NCI-H524 (cell line): ENCODE measurements at regions not wholly inside any gene's neighbourhood (a gene's known extent, or its start where the extent isn't known, plus 50 kb on each side); places are given as distances from the start of the nearest gene placed in this dataset.
A peak's percentile ranks its signal among the peaks of the same experiment; 100 is the strongest.
"Not testable (repeated sequence)": the region's sequence is repeated elsewhere in the genome, so short reads cannot be mapped to it uniquely, and the experiment has no call there.

ENCODE experiments used
- DNase-seq, 2 experiments: peaks; one replicate each; lab custom pipeline; 2025; lab: John Stamatoyannopoulos, UW

- DNase-seq: no peak
Observed at GRCh38 chr16:85514598-85515318, 98.4 kb upstream of the GSE1 start.

- no peak for DNase-seq
Observed at GRCh38 chr16:85515319-85515745, 97.8 kb upstream of the GSE1 start.

- peak in 1 of 2 experiments; percentile 67 for DNase-seq
Observed at GRCh38 chr16:85515830-85516397, 97.2 kb upstream of the GSE1 start.

- no peak for DNase-seq
Observed at GRCh38 chr16:85517154-85517553, 96.0 kb upstream of the GSE1 start.

- DNase-seq: no peak
Observed at GRCh38 chr16:85517563-85518179, 95.5 kb upstream of the GSE1 start.

- no peak for DNase-seq
Observed at GRCh38 chr16:85518398-85519049, 94.6 kb upstream of the GSE1 start.

GRCh38 chr16:85519050-85519440, 94.1 kb upstream of the GSE1 start:
- DNase-seq: not testable (repeated sequence)

- DNase-seq: no peak
Observed at GRCh38 chr16:85519540-85520231, 93.4 kb upstream of the GSE1 start.

GRCh38 chr16:85520853-85521521, 92.1 kb upstream of the GSE1 start:
- DNase-seq: no peak

- peak; percentile 35 to 63 for DNase-seq
Observed at GRCh38 chr16:85521552-85522307, 91.4 kb upstream of the GSE1 start.

GRCh38 chr16:85522308-85522841, 90.7 kb upstream of the GSE1 start:
- DNase-seq: no peak

GRCh38 chr16:85522842-85523601, 90.1 kb upstream of the GSE1 start:
- peak; percentile 92 to 94 for DNase-seq

GRCh38 chr16:85523602-85524364, 89.3 kb upstream of the GSE1 start:
- peak; percentile 62 to 75 for DNase-seq

- no peak for DNase-seq
Observed at GRCh38 chr16:85524365-85524629, 88.8 kb upstream of the GSE1 start.

- peak in 1 of 2 experiments; percentile 70 for DNase-seq
Observed at GRCh38 chr16:85524630-85525419, 88.3 kb upstream of the GSE1 start.

GRCh38 chr16:85525420-85526184, 87.5 kb upstream of the GSE1 start:
- DNase-seq: no peak

GRCh38 chr16:85526185-85526974, 86.7 kb upstream of the GSE1 start:
- DNase-seq: no peak
